HG03175 (cell line): ENCODE measurements at regions not wholly inside any gene's neighbourhood (a gene's known extent, or its start where the extent isn't known, plus 50 kb on each side); places are given as distances from the start of the nearest gene placed in this dataset.

ENCODE experiments used
- ATAC-seq: cut with Tn5 transposase; IDR thresholded peaks from one replicate; pipeline ENCODE4 v1.9.1; 2021; ENCODE audit warnings: mild to moderate bottlenecking, moderate library complexity; ENCODE audit not compliant: unreplicated experiment

GRCh38 chr12:42774238-42774637 is 184.7 kb upstream of the PRICKLE1 start:
- no peak for ATAC-seq

DNA sequence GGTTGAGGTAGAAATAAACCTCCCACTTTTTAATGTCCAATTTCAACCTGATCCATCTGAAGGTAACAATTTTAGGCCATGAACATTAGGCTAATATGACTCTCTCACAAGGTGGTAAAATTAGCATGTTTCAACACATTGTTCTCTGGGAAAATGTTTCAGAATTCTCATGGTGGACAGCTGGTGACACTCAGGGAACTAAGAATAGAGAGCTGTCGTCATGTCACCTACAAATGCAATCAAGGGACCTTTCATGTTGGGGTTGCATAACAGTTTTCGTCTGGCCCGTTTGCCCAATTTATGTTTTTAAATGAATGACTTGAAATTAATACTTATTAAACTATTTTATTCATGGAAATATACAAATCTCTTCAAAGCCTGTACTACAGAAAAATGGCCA is 180.7 kb upstream of the PRICKLE1 start:
- no peak for ATAC-seq

GRCh38 chr12:42769455-42769854 is 179.9 kb upstream of the PRICKLE1 start:
- ATAC-seq, result no peak

GRCh38 chr12:42767998-42768397 is 178.5 kb upstream of the PRICKLE1 start:
- ATAC-seq, result no peak

DNA sequence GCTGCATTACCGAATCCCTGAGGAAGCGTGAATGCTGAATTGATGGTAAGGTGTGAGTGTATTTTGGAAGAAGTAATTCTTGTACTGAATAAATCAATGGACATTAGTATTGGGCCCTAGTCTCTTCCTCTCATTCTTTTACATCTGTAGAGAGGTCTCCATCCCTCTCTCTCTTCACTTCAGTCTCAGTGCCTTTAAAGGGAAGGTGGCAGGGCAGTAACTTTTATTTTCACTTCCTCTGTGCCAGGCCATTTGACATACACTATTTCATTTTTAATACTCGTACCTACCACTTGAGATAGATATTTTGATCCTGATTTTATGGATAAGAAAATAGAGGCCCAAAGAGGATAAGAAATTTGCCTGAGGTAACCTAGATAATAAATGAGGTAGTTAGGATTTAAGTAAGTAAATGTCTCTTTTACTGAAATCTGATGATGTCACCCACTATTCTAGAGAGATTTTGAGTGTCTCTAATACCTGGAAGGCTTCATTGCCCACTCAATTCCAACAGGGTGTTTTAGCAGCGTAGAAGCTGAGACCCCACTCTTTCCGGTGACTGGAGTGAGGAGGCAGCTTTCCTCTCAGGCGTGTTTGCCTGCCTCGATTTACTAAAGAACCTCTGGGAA is 177.9 kb upstream of the PRICKLE1 start:
- ATAC-seq, result no peak

- ATAC-seq, result no peak
Measured at GRCh38 chr12:42766754-42767153, 177.2 kb upstream of the PRICKLE1 start.

DNA sequence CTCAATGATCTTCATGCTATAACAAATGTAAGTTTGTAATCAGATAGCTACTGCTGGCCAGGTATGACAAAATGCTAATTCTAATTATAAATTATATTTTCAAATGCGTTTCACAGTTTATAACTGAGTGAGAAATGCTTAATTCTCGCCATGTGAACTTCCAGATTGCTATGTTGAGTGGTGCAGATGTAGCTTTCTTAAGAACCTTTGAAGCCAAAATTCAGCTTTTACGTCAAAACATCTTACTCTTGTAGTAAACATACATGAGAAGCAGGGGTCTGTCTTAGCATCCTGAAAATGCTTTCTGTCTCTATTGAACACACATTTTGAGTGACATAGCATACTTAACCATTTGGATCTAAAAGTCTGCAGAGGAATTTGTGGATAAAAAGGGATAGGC is 176.5 kb upstream of the PRICKLE1 start:
- no peak for ATAC-seq

DNA sequence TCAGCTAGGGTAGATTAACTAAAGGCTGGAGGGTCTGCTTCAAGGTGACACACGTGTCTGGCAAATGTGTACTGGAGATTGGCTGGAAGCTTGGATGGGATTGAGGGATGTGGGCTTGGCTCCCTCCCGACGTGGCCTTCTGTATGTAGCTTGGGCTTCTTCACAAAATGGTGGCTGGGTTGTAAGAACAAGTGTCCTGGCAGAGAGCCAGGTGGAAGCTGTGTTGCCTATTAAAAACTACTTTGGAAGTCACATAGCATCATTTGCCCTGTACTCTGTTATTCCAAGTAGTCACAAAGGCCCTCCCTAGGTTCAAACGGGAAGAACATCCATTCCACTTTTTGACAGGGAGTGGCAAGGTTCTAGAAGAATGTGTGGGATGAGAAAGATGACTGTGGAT is 174.1 kb upstream of the PRICKLE1 start:
- no peak for ATAC-seq

GRCh38 chr12:42762395-42762925 is 172.9 kb upstream of the PRICKLE1 start:
- no peak for ATAC-seq

GRCh38 chr12:42761601-42762350 is 172.2 kb upstream of the PRICKLE1 start:
- no peak for ATAC-seq

DNA sequence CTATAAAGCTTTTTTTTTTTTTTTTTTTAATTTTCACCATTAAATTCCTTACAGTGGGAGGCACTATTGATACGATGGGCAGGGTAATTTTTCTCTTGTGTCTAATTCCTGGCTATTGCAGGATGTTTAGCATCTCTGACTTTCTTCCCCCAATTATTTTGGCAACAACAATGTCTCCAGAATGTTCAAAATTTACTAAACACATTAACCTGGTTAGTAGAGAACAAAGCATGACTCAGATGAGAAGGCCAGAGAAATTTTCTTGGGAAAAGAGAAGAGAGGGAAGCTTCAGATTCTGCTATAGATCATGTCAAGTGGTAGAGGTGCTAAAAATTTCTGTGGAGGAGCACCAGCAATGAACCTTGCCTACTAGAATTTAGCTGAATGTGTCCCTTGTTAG is 171.5 kb upstream of the PRICKLE1 start:
- ATAC-seq, result no peak

DNA sequence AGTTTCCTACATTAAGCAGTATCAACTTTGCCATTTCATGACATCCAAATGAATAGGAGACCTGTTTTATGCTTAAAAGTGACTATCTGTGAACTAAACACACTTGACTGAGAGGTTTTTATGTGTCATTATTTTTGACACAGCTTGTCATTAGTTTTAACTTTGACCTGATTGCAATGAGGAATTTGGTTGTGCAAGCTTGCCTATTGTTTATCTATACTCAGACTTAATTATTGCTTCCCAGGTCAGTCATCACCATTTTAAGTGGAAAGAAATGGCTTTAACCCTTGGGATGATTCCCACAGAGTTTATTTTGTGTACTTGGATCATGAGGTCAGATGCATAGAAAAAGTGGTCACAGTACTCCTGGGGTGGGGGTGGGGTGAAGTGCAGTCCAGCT is 171.0 kb upstream of the PRICKLE1 start:
- no peak for ATAC-seq

DNA sequence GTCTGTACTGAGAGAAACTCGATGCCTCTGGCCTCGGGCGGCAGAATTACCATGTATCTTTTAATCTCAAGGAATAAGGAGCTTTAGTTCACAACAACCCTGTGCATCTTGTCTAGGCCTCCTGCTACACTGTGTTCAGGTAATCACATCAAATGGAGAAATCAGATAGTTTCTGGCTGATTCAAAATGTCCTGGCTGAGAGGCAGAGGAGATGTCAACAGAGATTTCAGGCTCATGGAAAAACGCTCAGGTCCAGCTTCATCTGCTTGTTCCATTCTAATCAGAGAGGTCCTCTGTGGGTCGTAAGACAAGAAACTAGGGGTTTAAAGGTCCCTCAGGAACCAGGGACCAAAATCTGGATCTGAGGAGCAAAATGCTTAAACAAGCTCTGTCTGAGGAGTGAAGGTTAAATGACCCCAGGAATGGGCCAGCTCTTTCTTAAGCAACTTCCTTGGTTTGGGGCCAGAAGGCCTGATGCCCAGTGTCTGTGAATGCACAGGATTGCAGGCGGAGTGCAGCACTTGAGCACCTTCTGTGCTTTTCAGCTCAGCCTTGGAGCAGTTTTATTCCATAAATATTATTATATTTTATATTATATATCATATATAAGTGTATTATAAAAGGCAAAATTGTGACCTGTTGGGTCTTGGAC is 170.2 kb upstream of the PRICKLE1 start:
- ATAC-seq, result no peak

DNA sequence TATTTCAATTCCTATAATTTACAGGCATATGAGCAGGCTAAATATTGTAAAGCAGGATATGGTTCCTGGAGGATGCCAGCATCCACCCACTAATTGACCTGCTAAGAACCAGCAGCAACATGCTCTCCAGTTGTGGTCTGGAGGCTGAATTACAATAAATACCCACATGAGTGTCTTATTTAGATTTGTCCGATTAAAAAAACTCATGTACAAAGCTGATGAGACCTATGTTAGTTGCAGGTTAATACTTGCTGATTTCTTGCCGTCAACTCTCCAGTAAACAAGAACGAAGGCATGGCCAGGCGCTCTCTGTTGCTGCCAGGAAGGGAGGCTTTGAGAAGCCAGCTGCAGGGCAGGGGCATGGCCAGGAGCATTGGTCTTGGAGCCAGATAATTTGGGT is 169.3 kb upstream of the PRICKLE1 start:
- ATAC-seq, result no peak

DNA sequence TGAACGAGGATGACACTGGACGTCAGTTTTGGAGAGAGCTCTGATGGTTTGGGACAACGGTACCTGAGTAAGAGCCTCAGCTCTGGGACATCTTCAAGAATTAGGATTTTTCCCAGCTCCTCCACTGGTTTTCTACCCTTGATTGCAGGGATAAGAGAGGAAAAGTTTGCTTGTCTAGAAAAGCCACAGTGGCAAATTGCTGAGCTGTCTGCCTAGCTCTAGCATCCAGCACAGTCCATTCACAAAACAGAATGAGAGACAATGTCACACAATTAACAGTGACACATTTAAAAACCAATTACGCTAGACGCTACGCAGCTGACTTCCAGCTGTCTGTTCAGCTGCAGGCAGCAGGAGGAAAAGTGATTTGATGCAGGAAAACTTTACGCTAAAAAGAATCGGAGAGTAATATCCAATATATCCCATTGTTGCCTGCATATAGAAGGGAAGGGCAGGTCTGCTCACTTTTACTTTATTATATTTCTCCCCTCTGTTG is 168.1 kb upstream of the PRICKLE1 start:
- no peak for ATAC-seq

DNA sequence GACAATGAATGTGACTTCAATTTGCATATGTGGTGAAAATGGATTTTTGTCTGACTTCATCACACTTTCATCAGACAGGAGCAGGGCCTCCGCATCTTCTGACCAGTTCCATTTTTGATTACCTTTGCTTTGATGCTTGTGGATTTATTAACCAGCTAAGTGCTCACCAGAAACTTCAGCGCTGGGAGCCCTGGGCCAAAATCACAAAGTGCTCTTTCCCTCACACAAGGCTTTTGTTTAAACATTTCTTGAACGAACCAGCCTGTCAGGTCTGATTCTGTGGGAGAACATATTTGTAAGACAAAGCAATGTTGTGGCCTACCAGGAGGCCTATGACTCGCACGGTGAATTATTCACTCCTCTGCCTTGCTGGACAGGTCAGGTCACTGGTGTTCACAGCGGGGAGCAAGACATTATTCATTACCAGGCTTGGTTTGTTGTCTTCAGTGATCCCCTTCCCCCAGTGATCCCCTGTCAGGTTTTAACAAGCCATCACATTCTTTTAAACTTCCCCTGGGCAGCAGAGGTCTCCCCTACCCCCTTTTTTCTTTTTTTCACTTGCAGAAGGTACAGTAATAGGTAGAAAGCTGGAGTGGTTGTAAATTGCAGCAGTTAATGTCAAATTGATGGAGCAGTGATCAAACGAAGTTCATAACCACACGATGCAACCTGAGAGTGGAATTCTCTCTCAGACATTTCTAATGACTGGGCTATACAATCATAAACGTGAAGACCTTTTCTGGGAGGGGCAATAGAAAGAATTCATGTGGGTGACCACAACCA is 167.5 kb upstream of the PRICKLE1 start:
- no peak for ATAC-seq

DNA sequence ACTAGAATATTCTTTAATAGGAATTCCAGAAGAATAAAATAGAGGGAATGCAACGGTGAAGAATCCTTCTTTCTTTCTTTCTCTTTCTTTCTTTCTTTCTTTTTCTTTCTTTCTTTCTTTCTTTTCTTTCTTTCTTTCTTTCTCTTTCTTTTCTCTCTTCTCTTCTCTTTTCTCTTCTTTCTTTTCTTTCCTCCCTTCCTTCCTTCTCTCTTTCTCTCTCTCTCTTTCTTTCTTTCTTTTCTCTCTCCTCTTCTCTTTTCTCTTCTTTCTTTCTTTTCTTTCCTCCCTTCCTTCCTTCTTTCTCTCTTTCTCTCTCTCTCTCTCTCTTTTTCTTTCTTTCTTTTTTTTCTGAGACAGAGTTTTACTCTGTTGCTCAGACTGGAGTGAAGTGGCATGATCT is 160.8 kb upstream of the PRICKLE1 start:
- ATAC-seq, result no peak

DNA sequence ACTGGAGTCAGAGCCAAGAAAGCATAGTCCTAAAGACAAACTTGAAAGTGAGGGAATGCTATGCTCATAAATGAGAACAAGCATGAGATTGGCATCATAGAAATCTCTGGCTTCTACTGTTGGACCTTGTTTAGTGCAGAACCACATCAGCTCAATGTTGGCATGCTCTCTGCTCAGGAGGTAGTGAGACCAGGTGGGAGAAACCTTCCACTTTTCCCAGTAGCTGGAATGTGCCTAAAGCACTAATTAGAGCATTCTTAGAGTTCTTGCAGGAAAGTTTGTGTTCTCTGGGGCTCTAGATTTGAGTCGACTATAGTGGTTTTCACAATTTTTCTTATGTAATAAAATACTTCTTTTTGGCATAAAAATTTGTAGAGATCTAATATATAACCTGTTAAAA is 159.7 kb upstream of the PRICKLE1 start:
- no peak for ATAC-seq

GRCh38 chr12:42744539-42745182 is 155.1 kb upstream of the PRICKLE1 start:
- no peak for ATAC-seq

DNA sequence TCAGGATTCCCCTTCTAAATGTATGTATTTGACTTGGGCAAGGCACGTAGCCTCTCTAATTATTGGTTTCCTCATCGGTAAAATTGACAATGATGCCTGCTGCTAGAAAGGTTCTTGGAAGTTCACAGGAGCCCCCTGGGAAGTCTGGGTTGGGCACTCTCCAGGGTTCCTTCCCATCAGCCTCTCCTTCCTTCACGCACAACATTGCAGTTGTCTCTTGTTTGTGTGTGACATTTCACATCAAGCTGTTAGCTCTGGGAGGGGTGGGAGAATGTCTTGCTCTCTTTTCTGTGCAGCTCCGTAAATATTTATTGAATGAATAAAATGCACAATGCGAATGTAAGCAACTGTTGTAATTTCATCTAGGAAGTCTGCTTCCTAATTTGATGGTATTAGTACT is 153.2 kb upstream of the PRICKLE1 start:
- no peak for ATAC-seq
